ENCODE measurements at regions not wholly inside any gene's neighbourhood (a gene's known extent, or its start where the extent isn't known, plus 50 kb on each side); places are given as distances from the start of the nearest gene placed in this dataset.

- WGBS, 2 donors = 90 to 93% methylated on average over 4 of the region's 4 CpGs
- no peaks in the 10 kb centered on the region for H3K4me1 ChIP-seq (ENCODE audit: control insufficient read depth in 2 of 2, insufficient read depth in 2 of 2, low read length in 1 of 2)
- no peaks in the 10 kb centered on the region for H3K9me3 ChIP-seq (ENCODE audit: control insufficient read depth in 2 of 2, insufficient read depth in 1 of 2, low read depth in 1 of 2, low read length in 1 of 2)
- H3K27me3 ChIP-seq (ENCODE audit: control insufficient read depth in 1 of 2, insufficient read depth in 2 of 2, low read length in 2 of 2) = no peaks in the 10 kb centered on the region
- H3K36me3 ChIP-seq (ENCODE audit: control insufficient read depth in 2 of 2, insufficient read depth in 2 of 2, low read length in 1 of 2) = no peaks in the 10 kb centered on the region
- no peak overlapping the region for H3K4me3 ChIP-seq (ENCODE audit: low read depth in 1 of 2, low read length in 2 of 2)
- H3K27ac ChIP-seq (ENCODE audit: low read depth in 2 of 2, low read length in 1 of 2) = no peak overlapping the region
These were observed 50.3 kb upstream of the SORBS2 start for GRCh38 chr4:185862340-185862739.

- no peaks in the 10 kb centered on the region for H3K9me3 ChIP-seq (ENCODE audit: control insufficient read depth in 2 of 2, insufficient read depth in 1 of 2, low read depth in 1 of 2, low read length in 1 of 2)
- no peaks in the 10 kb centered on the region for H3K4me1 ChIP-seq (ENCODE audit: control insufficient read depth in 2 of 2, insufficient read depth in 2 of 2, low read length in 1 of 2)
- H3K27me3 ChIP-seq (ENCODE audit: control insufficient read depth in 1 of 2, insufficient read depth in 2 of 2, low read length in 2 of 2) = no peaks in the 10 kb centered on the region
- H3K27ac ChIP-seq (ENCODE audit: low read depth in 2 of 2, low read length in 1 of 2) = no peak overlapping the region
- WGBS, 2 donors = 74 to 92% methylated on average over 1 of the region's 1 CpG
- H3K4me3 ChIP-seq (ENCODE audit: low read depth in 1 of 2, low read length in 2 of 2) = no peak overlapping the region
- H3K36me3 ChIP-seq (ENCODE audit: control insufficient read depth in 2 of 2, insufficient read depth in 2 of 2, low read length in 1 of 2) = no peaks in the 10 kb centered on the region
These were observed 52.0 kb upstream of the SORBS2 start for GRCh38 chr4:185863946-185864345.

DNA sequence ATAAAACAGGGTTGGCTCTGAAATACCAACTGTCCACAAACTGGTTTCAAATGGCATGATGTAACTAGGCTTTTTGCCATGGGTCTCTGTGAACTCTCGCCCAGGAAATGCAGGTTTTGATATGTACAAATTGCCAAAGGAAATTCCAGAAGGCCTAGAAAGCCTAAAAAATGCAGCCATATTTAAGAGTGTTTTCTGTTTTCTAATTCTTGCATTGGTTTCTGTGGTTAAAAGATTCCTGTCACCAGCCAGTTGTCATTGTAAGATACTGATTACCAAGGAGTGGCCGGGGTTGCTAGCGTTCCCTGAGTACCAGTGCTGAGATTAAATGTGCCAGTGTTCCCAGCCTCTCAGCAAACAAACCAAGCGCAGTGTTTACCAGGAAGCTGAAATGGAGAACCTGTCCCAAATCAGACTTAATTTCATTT, 53.9 kb upstream of the SORBS2 start:
- 48 to 55% methylated on average over 4 of the region's 4 CpGs for WGBS, 2 donors
- Histone ChIP-seq H3K4me1 (ENCODE audit: control insufficient read depth in 2 of 2, insufficient read depth in 2 of 2, low read length in 1 of 2) (no peaks in the 10 kb centered on the region), H3K27ac (ENCODE audit: low read depth in 2 of 2, low read length in 1 of 2) (no peak overlapping the region)

GRCh38 chr4:185867770-185868169, 55.8 kb upstream of the SORBS2 start:
- Histone ChIP-seq H3K27ac (ENCODE audit: low read depth in 2 of 2, low read length in 1 of 2) (no peak overlapping the region), H3K4me3 (ENCODE audit: low read depth in 1 of 2, low read length in 2 of 2) (no peak overlapping the region), H3K27me3 (ENCODE audit: control insufficient read depth in 1 of 2, insufficient read depth in 2 of 2, low read length in 2 of 2) (no peaks in the 10 kb centered on the region), H3K4me1 (ENCODE audit: control insufficient read depth in 2 of 2, insufficient read depth in 2 of 2, low read length in 1 of 2) (no peaks in the 10 kb centered on the region), H3K36me3 (ENCODE audit: control insufficient read depth in 2 of 2, insufficient read depth in 2 of 2, low read length in 1 of 2) (no peaks in the 10 kb centered on the region), H3K9me3 (ENCODE audit: control insufficient read depth in 2 of 2, insufficient read depth in 1 of 2, low read depth in 1 of 2, low read length in 1 of 2) (no peaks in the 10 kb centered on the region)
- 85 to 90% methylated on average over 3 of the region's 3 CpGs for WGBS, 2 donors

More for the DNA sequence above, 53.9 kb upstream of the SORBS2 start:
- no peaks in the 10 kb centered on the region for H3K9me3 ChIP-seq (ENCODE audit: control insufficient read depth in 2 of 2, insufficient read depth in 1 of 2, low read depth in 1 of 2, low read length in 1 of 2)
- H3K27me3 ChIP-seq (ENCODE audit: control insufficient read depth in 1 of 2, insufficient read depth in 2 of 2, low read length in 2 of 2) = no peaks in the 10 kb centered on the region
- no peak overlapping the region for H3K4me3 ChIP-seq (ENCODE audit: low read depth in 1 of 2, low read length in 2 of 2)
- H3K36me3 ChIP-seq (ENCODE audit: control insufficient read depth in 2 of 2, insufficient read depth in 2 of 2, low read length in 1 of 2) = no peaks in the 10 kb centered on the region

DNA sequence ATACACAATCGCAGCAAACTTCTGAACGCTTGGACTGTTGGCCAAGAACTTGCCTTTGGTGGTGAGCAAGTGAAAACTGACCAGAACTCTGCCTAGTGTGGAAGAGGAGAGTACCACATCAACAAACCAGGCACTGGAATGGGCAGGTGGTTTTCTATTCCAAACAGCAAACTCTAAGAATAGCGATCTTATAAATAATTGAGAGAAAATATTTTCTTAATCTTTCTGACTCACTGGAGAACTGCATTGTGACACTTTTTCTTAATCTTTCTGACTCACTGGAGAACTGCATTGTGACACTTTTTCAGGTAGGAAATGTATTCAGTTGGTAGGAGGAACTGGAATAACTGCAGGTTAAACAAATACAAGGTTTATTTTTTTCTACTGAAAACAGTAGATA, 57.0 kb upstream of the SORBS2 start:
- WGBS, 2 donors = 73 to 74% methylated on average over 3 of the region's 3 CpGs
- peak overlapping the region in 1 of 2 donors; percentile 55 for H3K27ac ChIP-seq (ENCODE audit: low read depth in 2 of 2, low read length in 1 of 2)

DNA sequence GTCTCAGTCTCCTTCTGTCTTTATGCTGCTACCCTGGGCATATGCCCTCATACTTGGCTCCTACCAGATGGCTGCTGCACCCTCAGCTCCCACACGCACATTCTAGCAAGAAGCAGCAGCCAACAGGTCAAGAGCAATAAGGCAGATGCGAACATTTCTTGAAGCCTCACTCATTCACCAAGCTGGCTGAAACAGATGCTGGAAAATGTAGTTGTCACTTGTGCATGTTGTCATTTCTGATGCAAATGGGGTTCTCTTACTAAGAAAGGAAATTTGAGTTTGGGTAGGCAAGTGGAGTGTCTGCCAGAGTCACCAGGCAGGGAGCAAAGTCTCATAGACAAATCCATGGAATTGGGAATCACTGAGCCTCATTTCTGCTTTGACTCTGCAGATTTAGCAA, 57.4 kb upstream of the SORBS2 start:
- H3K27ac ChIP-seq (ENCODE audit: low read depth in 2 of 2, low read length in 1 of 2) = peak overlapping the region in 1 of 2 donors; percentile 58
- H3K4me1 ChIP-seq (ENCODE audit: control insufficient read depth in 2 of 2, insufficient read depth in 2 of 2, low read length in 1 of 2) = no peaks in the 10 kb centered on the region

More for the DNA sequence above, 57.0 kb upstream of the SORBS2 start:
- Histone ChIP-seq H3K36me3 (ENCODE audit: control insufficient read depth in 2 of 2, insufficient read depth in 2 of 2, low read length in 1 of 2) (no peaks in the 10 kb centered on the region), H3K4me3 (ENCODE audit: low read depth in 1 of 2, low read length in 2 of 2) (no peak overlapping the region), H3K4me1 (ENCODE audit: control insufficient read depth in 2 of 2, insufficient read depth in 2 of 2, low read length in 1 of 2) (no peaks in the 10 kb centered on the region), H3K27me3 (ENCODE audit: control insufficient read depth in 1 of 2, insufficient read depth in 2 of 2, low read length in 2 of 2) (no peaks in the 10 kb centered on the region), H3K9me3 (ENCODE audit: control insufficient read depth in 2 of 2, insufficient read depth in 1 of 2, low read depth in 1 of 2, low read length in 1 of 2) (no peaks in the 10 kb centered on the region)

GRCh38 chr4:185870366-185870765, 58.4 kb upstream of the SORBS2 start:
- no peaks in the 10 kb centered on the region for H3K27me3 ChIP-seq (ENCODE audit: control insufficient read depth in 1 of 2, insufficient read depth in 2 of 2, low read length in 2 of 2)
- no peaks in the 10 kb centered on the region for H3K36me3 ChIP-seq (ENCODE audit: control insufficient read depth in 2 of 2, insufficient read depth in 2 of 2, low read length in 1 of 2)
- no peaks in the 10 kb centered on the region for H3K4me1 ChIP-seq (ENCODE audit: control insufficient read depth in 2 of 2, insufficient read depth in 2 of 2, low read length in 1 of 2)
- no peak overlapping the region for H3K27ac ChIP-seq (ENCODE audit: low read depth in 2 of 2, low read length in 1 of 2)
- no peak overlapping the region for H3K4me3 ChIP-seq (ENCODE audit: low read depth in 1 of 2, low read length in 2 of 2)
- 87 to 90% methylated on average over 14 of the region's 14 CpGs for WGBS, 2 donors
- H3K9me3 ChIP-seq (ENCODE audit: control insufficient read depth in 2 of 2, insufficient read depth in 1 of 2, low read depth in 1 of 2, low read length in 1 of 2) = no peaks in the 10 kb centered on the region

More for the DNA sequence above, 57.4 kb upstream of the SORBS2 start:
- Histone ChIP-seq H3K4me3 (ENCODE audit: low read depth in 1 of 2, low read length in 2 of 2) (no peak overlapping the region), H3K36me3 (ENCODE audit: control insufficient read depth in 2 of 2, insufficient read depth in 2 of 2, low read length in 1 of 2) (no peaks in the 10 kb centered on the region), H3K9me3 (ENCODE audit: control insufficient read depth in 2 of 2, insufficient read depth in 1 of 2, low read depth in 1 of 2, low read length in 1 of 2) (no peaks in the 10 kb centered on the region), H3K27me3 (ENCODE audit: control insufficient read depth in 1 of 2, insufficient read depth in 2 of 2, low read length in 2 of 2) (no peaks in the 10 kb centered on the region)
- WGBS, 2 donors = 84 to 91% methylated on average over 2 of the region's 2 CpGs

DNA sequence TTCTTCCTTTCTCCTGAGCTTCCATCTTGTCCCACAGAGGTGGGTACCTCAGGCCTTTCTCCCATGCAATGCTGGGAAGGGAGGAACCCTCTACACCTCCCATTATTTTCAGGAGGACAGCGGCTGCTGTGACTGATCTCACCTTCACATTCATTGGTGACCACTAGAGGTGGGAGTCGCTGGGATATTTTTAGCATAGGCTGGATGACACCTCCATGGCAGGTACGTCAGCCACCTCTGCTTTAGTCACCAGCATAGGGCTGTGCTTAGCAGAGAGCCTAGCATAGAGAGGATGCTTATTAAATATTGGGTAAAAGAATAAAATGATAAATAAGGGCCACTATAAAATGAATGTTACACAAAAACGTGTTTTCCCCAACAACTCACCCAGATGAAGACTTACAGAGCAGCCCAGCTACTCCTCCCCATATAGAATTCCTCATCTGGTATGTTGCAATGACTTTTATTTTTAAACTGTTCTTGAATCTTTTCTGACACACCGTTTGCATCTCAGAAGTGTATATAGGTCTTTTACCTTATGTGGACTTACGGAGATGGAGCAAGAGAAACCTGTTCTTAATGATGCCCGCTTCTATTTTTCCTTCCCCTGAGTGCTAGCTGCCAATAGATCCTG, 60.9 kb upstream of the SORBS2 start:
- Histone ChIP-seq H3K4me1 (ENCODE audit: control insufficient read depth in 2 of 2, insufficient read depth in 2 of 2, low read length in 1 of 2) (no peaks in the 10 kb centered on the region), H3K36me3 (ENCODE audit: control insufficient read depth in 2 of 2, insufficient read depth in 2 of 2, low read length in 1 of 2) (no peaks in the 10 kb centered on the region), H3K9me3 (ENCODE audit: control insufficient read depth in 2 of 2, insufficient read depth in 1 of 2, low read depth in 1 of 2, low read length in 1 of 2) (no peaks in the 10 kb centered on the region), H3K27me3 (ENCODE audit: control insufficient read depth in 1 of 2, insufficient read depth in 2 of 2, low read length in 2 of 2) (no peaks in the 10 kb centered on the region), H3K27ac (ENCODE audit: low read depth in 2 of 2, low read length in 1 of 2) (no peak overlapping the region), H3K4me3 (ENCODE audit: low read depth in 1 of 2, low read length in 2 of 2) (no peak overlapping the region)
- WGBS, 2 donors = 82 to 90% methylated on average over 7 of the region's 7 CpGs

- 53 to 62% methylated on average over 3 of the region's 3 CpGs for WGBS, 2 donors
- Histone ChIP-seq H3K4me3 (ENCODE audit: low read depth in 1 of 2, low read length in 2 of 2) (no peak overlapping the region), H3K36me3 (ENCODE audit: control insufficient read depth in 2 of 2, insufficient read depth in 2 of 2, low read length in 1 of 2) (no peaks in the 10 kb centered on the region), H3K27me3 (ENCODE audit: control insufficient read depth in 1 of 2, insufficient read depth in 2 of 2, low read length in 2 of 2) (no peaks in the 10 kb centered on the region), H3K27ac (ENCODE audit: low read depth in 2 of 2, low read length in 1 of 2) (no peak overlapping the region), H3K9me3 (ENCODE audit: control insufficient read depth in 2 of 2, insufficient read depth in 1 of 2, low read depth in 1 of 2, low read length in 1 of 2) (no peaks in the 10 kb centered on the region), H3K4me1 (ENCODE audit: control insufficient read depth in 2 of 2, insufficient read depth in 2 of 2, low read length in 1 of 2) (no peaks in the 10 kb centered on the region)
These were observed 62.7 kb upstream of the SORBS2 start for GRCh38 chr4:185874516-185875230.

Data from esophagus (tissue), 2 donors.